RWPE1 (cell line): ENCODE measurements at regions not wholly inside any gene's neighbourhood (a gene's known extent, or its start where the extent isn't known, plus 50 kb on each side); places are given as distances from the start of the nearest gene placed in this dataset.

Experiments used
- CTCF ChIA-PET: fragments of 350-600 bp; sonication (Branson Sonifier 250); formaldehyde crosslinking; extraction: SDS; loops from one replicate; lab custom pipeline; 2021; lab: Yijun Ruan, JAX
- POLR2A ChIA-PET: fragments of 400-600 bp; formaldehyde crosslinking; extraction: SDS; loops from one replicate; lab custom pipeline; 2020; ENCODE audit warnings: antibody characterized with exemption; ENCODE audit not compliant: low non-redundant PET; lab: Yijun Ruan, JAX
- DNase-seq: peaks from one replicate; pipeline ENCODE4 v3.0.0; 2012; ENCODE audit warnings: low spot score
- H3K27ac ChIP-seq: fragments of 450-650 bp; 2 replicates; pipeline ENCODE4 v1.5.1; 2017
- CTCF ChIP-seq: fragments of 450-650 bp; conservative IDR thresholded peaks from 2 replicates; pipeline ENCODE4 v1.5.1; 2017; ENCODE audit warnings: low read depth, mild to moderate bottlenecking

- ChIA-PET POLR2A (no interaction called here), CTCF (no interaction called here)
These were observed 97.7 kb upstream of the PKDCC start for GRCh38 chr2:41949883-41950665.

GRCh38 chr2:41950666-41950960 is 97.2 kb upstream of the PKDCC start:
- no peak for DNase-seq
- ChIA-PET CTCF (no interaction called here), POLR2A (no interaction called here)
- no peak for TF ChIP-seq CTCF
- no peak overlapping the region for H3K27ac ChIP-seq

More at GRCh38 chr2:41949883-41950665, 97.7 kb upstream of the PKDCC start:
- TF ChIP-seq CTCF: no peak
- no peak overlapping the region for H3K27ac ChIP-seq
- DNase-seq: no peak

GRCh38 chr2:41954304-41955291 is 93.2 kb upstream of the PKDCC start:
- H3K27ac ChIP-seq: no peak overlapping the region
- CTCF ChIA-PET: no interaction called here
- no peak for TF ChIP-seq CTCF
- DNase-seq: no peak
- POLR2A ChIA-PET: no interaction called here

GRCh38 chr2:41955316-41956043 is 92.3 kb upstream of the PKDCC start:
- no peak for DNase-seq
- ChIA-PET CTCF (interaction anchor here (0.6 kb wide), 1 partner anchor 1244 kb away, joined by 4 read pairs; no protein-coding TSS in a partner anchor), POLR2A (no interaction called here)
- TF ChIP-seq CTCF: no peak
- no peak overlapping the region for H3K27ac ChIP-seq

GRCh38 chr2:41957431-41957830 is 90.4 kb upstream of the PKDCC start:
- ChIA-PET CTCF (interaction anchor here (0.9 kb wide), 1 partner anchor 9 kb away, joined by 6 read pairs; no protein-coding TSS in a partner anchor), POLR2A (no interaction called here)
- no peak overlapping the region for H3K27ac ChIP-seq
- DNase-seq: no peak
- no peak for TF ChIP-seq CTCF

GRCh38 chr2:41958251-41958650 is 89.6 kb upstream of the PKDCC start:
- CTCF ChIA-PET: interaction anchor here (0.5 to 0.9 kb wide), 2 partner anchors 8 to 57 kb away, joined by 3 to 6 read pairs; no protein-coding TSS in a partner anchor
- no peak for DNase-seq
- H3K27ac ChIP-seq: no peak overlapping the region
- POLR2A ChIA-PET: no interaction called here
- TF ChIP-seq CTCF: no peak
